ENCODE measurements at regions not wholly inside any gene's neighbourhood (a gene's known extent, or its start where the extent isn't known, plus 50 kb on each side); places are given as distances from the start of the nearest gene placed in this dataset.

- H4K20me1 ChIP-seq (ENCODE audit: insufficient read depth, low read length): no peaks in the 10 kb centered on the region
- peak overlapping the region; percentile 74 for H3K4me2 ChIP-seq (ENCODE audit: low read length)
- H3F3A ChIP-seq (ENCODE audit: insufficient read depth, low read length): peaks cover 24% of the 10 kb centered on the region
- H3K79me2 ChIP-seq (ENCODE audit: insufficient read depth, low read length): no peaks in the 10 kb centered on the region
- no peaks in the 10 kb centered on the region for H3K9me2 ChIP-seq (ENCODE audit: low read depth, low read length)
- H3K27ac ChIP-seq (ENCODE audit: low read depth, low read length, poor library complexity, severe bottlenecking): peak overlapping the region; percentile 100
- TF ChIP-seq CTCF (IDR thresholded peaks at IDR 0.05; ENCODE audit: low read length) (no peak), EZH2 (IDR thresholded peaks at IDR 0.05; ENCODE audit: borderline replicate concordance, low read length) (no peak)
- peak overlapping the region; percentile 92 for H3K9ac ChIP-seq (ENCODE audit: low read length)
- no peak overlapping the region for H2AFZ ChIP-seq (ENCODE audit: low read length)
- no peaks in the 10 kb centered on the region for H3K27me3 ChIP-seq (ENCODE audit: insufficient read depth, low read length)
- peak overlapping the region; percentile 48 for H3K4me3 ChIP-seq (ENCODE audit: low read depth, low read length, poor library complexity, severe bottlenecking)
- no peaks in the 10 kb centered on the region for H3K36me3 ChIP-seq (ENCODE audit: insufficient read depth, low read length)
- H3K4me1 ChIP-seq (ENCODE audit: insufficient read depth, low read length, severe bottlenecking): peaks cover 100% of the 10 kb centered on the region
- no peaks in the 10 kb centered on the region for H3K9me3 ChIP-seq (ENCODE audit: low read length)
These were observed 66.2 kb downstream of the TEX35 start for GRCh38 chr1:178579095-178579494.

- H3K4me2 ChIP-seq (ENCODE audit: low read length): peak overlapping the region; percentile 74
These were observed 66.7 kb downstream of the TEX35 start for GRCh38 chr1:178579562-178579961.

GRCh38 chr1:178580096-178580495 lies 67.2 kb downstream of the TEX35 start:
- Histone ChIP-seq H3K9ac (ENCODE audit: low read length) (peak overlapping the region; percentile 92), H3K27ac (ENCODE audit: low read depth, low read length, poor library complexity, severe bottlenecking) (peak overlapping the region; percentile 100), H3K9me2 (ENCODE audit: low read depth, low read length) (no peaks in the 10 kb centered on the region), H2AFZ (ENCODE audit: low read length) (no peak overlapping the region), H3K9me3 (ENCODE audit: low read length) (no peaks in the 10 kb centered on the region), H3F3A (ENCODE audit: insufficient read depth, low read length) (peaks cover 24% of the 10 kb centered on the region), H3K4me2 (ENCODE audit: low read length) (peak overlapping the region; percentile 74), H3K4me1 (ENCODE audit: insufficient read depth, low read length, severe bottlenecking) (peaks cover 97% of the 10 kb centered on the region), H3K79me2 (ENCODE audit: insufficient read depth, low read length) (no peaks in the 10 kb centered on the region), H3K4me3 (ENCODE audit: low read depth, low read length, poor library complexity, severe bottlenecking) (peak overlapping the region; percentile 48), H3K27me3 (ENCODE audit: insufficient read depth, low read length) (no peaks in the 10 kb centered on the region), H4K20me1 (ENCODE audit: insufficient read depth, low read length) (no peaks in the 10 kb centered on the region), H3K36me3 (ENCODE audit: insufficient read depth, low read length) (no peaks in the 10 kb centered on the region)
- TF ChIP-seq EZH2 (IDR thresholded peaks at IDR 0.05; ENCODE audit: borderline replicate concordance, low read length): no peak
- no peak for TF ChIP-seq CTCF (IDR thresholded peaks at IDR 0.05; ENCODE audit: low read length)

More at GRCh38 chr1:178579562-178579961, 66.7 kb downstream of the TEX35 start:
- Histone ChIP-seq H4K20me1 (ENCODE audit: insufficient read depth, low read length) (no peaks in the 10 kb centered on the region), H3K4me1 (ENCODE audit: insufficient read depth, low read length, severe bottlenecking) (peaks cover 100% of the 10 kb centered on the region), H3K27me3 (ENCODE audit: insufficient read depth, low read length) (no peaks in the 10 kb centered on the region), H3K9me2 (ENCODE audit: low read depth, low read length) (no peaks in the 10 kb centered on the region), H3K36me3 (ENCODE audit: insufficient read depth, low read length) (no peaks in the 10 kb centered on the region), H3K27ac (ENCODE audit: low read depth, low read length, poor library complexity, severe bottlenecking) (peak overlapping the region; percentile 100), H3K9ac (ENCODE audit: low read length) (peak overlapping the region; percentile 92), H3K4me3 (ENCODE audit: low read depth, low read length, poor library complexity, severe bottlenecking) (peak overlapping the region; percentile 48), H3K79me2 (ENCODE audit: insufficient read depth, low read length) (no peaks in the 10 kb centered on the region), H3F3A (ENCODE audit: insufficient read depth, low read length) (peaks cover 24% of the 10 kb centered on the region), H2AFZ (ENCODE audit: low read length) (no peak overlapping the region), H3K9me3 (ENCODE audit: low read length) (no peaks in the 10 kb centered on the region)
- no peak for TF ChIP-seq CTCF (IDR thresholded peaks at IDR 0.05; ENCODE audit: low read length)
- TF ChIP-seq EZH2 (IDR thresholded peaks at IDR 0.05; ENCODE audit: borderline replicate concordance, low read length): no peak
